ENCODE measurements at regions not wholly inside any gene's neighbourhood (a gene's known extent, or its start where the extent isn't known, plus 50 kb on each side); places are given as distances from the start of the nearest gene placed in this dataset.

DNA sequence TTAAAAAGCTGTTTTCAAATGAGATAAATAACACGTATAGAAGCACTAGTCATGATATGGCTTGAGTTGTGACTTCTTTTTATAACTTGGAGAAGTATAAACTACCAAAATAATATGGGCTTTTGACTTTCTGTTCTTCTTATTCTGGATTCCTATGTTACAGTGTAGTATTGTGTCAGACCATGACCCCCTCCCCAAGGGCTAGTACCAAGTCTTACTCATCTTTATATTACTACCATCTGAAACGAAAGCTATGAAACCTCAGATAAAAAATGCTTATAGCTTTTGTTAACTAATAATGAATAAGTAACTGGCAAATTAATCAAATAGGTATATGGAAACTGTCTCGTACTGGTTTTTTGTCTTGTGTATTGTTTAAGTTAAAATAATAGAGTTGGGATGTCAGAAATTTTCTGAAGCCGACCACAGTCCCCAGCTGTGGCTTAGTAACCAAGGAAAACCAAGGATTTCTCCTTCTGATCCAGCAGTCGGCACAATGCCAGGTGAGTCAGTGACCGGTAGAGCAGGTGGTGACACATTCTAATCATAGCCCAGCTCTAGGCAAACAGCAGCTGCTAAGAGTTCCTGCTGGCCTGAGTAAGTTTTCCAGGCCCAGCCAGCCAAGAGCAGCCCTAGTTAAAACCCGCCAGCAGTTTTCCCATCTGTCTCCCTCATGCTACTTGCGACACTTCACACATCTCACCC, 163.3 kb upstream of the PRDX4 start:
- Histone ChIP-seq H3K4me1 (no peaks in the 10 kb centered on the region), H3K36me3 (no peaks in the 10 kb centered on the region), H3K9ac (ENCODE audit: low read depth in 2 of 2, low read length in 2 of 2) (no peak overlapping the region), H3K27me3 (no peaks in the 10 kb centered on the region), H3K9me3 (no peaks in the 10 kb centered on the region), H3K4me3 (no peak overlapping the region), H3K27ac (no peak overlapping the region)
- peak; percentile 76 for DNase-seq
- TF ChIP-seq, protein P1, sequence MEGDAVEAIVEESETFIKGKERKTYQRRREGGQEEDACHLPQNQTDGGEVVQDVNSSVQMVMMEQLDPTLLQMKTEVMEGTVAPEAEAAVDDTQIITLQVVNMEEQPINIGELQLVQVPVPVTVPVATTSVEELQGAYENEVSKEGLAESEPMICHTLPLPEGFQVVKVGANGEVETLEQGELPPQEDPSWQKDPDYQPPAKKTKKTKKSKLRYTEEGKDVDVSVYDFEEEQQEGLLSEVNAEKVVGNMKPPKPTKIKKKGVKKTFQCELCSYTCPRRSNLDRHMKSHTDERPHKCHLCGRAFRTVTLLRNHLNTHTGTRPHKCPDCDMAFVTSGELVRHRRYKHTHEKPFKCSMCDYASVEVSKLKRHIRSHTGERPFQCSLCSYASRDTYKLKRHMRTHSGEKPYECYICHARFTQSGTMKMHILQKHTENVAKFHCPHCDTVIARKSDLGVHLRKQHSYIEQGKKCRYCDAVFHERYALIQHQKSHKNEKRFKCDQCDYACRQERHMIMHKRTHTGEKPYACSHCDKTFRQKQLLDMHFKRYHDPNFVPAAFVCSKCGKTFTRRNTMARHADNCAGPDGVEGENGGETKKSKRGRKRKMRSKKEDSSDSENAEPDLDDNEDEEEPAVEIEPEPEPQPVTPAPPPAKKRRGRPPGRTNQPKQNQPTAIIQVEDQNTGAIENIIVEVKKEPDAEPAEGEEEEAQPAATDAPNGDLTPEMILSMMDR (IDR thresholded peaks at IDR 0.05) = no peak
- intact Hi-C loops (cut with DNase I) = no loop called here

DNA sequence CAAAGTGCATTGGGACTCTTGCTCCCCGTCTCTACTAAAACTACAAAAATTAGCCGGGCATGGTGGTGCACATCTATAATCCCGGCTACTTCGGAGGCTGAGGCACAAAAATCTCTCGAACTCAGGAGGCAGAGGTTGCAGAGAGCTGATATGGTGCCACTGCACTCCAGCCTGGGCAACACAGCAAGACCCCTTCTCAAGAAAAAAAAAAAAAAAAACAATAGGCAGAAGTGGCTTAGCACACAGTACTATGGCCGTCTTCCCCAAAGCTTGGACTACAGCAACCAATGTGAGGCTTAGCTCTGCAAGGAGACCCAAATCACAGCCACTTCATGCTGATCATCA, 162.8 kb upstream of the PRDX4 start:
- no peaks in the 10 kb centered on the region for H3K36me3 ChIP-seq
- no peak overlapping the region for H3K4me3 ChIP-seq
- TF ChIP-seq, protein P1 (IDR thresholded peaks at IDR 0.05) = no peak
- no peak overlapping the region for H3K27ac ChIP-seq
- H3K27me3 ChIP-seq = no peaks in the 10 kb centered on the region
- no peak for DNase-seq
- intact Hi-C loops (cut with DNase I) = no loop called here
- no peak overlapping the region for H3K9ac ChIP-seq (ENCODE audit: low read depth in 2 of 2, low read length in 2 of 2)
- H3K4me1 ChIP-seq = no peaks in the 10 kb centered on the region
- H3K9me3 ChIP-seq = no peaks in the 10 kb centered on the region

DNA sequence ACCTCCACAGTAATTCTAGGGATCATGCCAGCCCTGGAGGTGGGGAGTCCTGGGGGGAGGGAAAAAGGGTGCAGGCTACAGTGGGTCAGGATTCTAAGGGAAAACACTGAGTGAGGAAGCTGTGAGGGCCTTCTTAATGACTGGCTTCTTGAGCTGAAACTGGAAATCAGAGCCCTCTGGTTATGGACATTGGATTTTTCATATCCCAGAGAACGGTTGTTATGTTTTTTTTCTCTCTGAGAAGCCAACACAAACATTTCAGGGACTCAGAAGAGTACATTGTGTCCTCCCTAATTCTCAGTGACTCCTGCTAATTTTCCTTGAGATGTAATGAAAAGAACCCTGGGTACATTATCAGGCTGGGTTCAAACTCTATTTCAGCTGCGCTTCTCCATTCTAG, 162.4 kb upstream of the PRDX4 start:
- no peaks in the 10 kb centered on the region for H3K4me1 ChIP-seq
- TF ChIP-seq, protein P1 (IDR thresholded peaks at IDR 0.05) = no peak
- no peak for DNase-seq
- no peaks in the 10 kb centered on the region for H3K27me3 ChIP-seq
- H3K9ac ChIP-seq (ENCODE audit: low read depth in 2 of 2, low read length in 2 of 2) = no peak overlapping the region
- no peaks in the 10 kb centered on the region for H3K36me3 ChIP-seq
- no peaks in the 10 kb centered on the region for H3K9me3 ChIP-seq
- H3K27ac ChIP-seq = no peak overlapping the region
- no peak overlapping the region for H3K4me3 ChIP-seq
- intact Hi-C loops (cut with DNase I) = no loop called here

DNA sequence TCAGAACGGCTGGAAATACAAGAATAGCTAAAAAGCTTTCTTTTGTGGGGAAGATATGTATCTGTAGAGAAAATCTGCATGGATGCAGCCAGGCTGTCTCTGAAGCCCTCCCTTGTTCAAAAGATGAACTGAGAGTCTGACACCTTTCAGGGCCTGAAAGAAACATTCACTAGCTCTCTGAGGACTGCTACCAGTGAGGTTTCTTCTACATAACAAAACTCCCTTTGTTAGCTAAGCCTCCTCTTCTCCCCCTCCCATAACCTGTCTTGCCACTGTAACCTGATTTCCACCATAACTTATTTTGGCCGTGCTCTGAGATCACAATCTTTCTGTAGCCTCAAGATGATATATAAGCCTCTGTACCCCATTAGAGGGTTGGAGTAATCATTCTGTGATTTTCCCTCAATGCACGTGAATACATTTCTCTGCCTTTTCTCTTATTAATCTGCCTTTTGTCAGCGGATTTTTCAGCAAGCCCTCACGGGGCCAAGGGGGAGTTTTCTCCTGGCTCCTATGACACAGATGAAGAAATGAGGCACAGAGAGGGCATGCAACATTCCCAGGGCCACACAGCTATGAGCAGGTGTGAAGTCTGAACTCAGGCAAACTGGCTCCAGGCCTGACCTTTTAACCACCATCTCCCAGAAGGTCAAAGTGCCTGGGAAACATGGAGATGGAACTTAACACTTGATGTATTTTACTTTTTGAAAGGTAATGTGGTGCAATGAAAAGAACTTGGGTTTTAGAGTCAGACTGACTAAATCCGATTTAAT, 161.6 kb upstream of the PRDX4 start:
- intact Hi-C loops (cut with DNase I) = no loop called here
- Histone ChIP-seq H3K27me3 (no peaks in the 10 kb centered on the region), H3K4me1 (no peaks in the 10 kb centered on the region), H3K4me3 (no peak overlapping the region), H3K9ac (ENCODE audit: low read depth in 2 of 2, low read length in 2 of 2) (no peak overlapping the region), H3K9me3 (no peaks in the 10 kb centered on the region), H3K27ac (no peak overlapping the region), H3K36me3 (no peaks in the 10 kb centered on the region)
- no peak for DNase-seq
- TF ChIP-seq, protein P1 (IDR thresholded peaks at IDR 0.05) = no peak

DNA sequence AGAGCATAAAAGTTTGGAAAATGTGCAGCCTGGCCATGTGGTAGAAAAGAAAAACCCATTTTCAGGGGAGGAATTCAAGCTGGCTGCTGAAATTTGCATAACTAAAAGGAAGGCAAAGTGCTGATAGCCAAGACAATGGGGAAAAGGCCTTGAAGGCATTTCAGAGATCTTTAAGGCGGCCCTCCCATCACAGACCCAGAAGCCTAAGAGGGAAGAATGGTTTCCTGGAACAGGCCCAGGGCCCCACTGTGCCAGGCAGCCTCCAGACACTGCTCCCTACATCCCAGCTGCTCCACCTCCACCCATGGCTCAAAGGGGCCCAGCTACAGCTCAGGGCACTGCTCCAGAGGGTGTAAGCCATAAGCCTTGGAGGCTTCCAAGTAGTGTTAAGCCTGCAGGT, 158.0 kb upstream of the PRDX4 start:
- TF ChIP-seq, protein P1 (IDR thresholded peaks at IDR 0.05) = no peak
- no peak overlapping the region for H3K4me3 ChIP-seq
- peaks cover 4% of the 10 kb centered on the region for H3K27me3 ChIP-seq

More for the DNA sequence above, 158.0 kb upstream of the PRDX4 start:
- Histone ChIP-seq H3K36me3 (no peaks in the 10 kb centered on the region), H3K9me3 (no peaks in the 10 kb centered on the region), H3K27ac (no peak overlapping the region), H3K4me1 (no peaks in the 10 kb centered on the region), H3K9ac (ENCODE audit: low read depth in 2 of 2, low read length in 2 of 2) (no peak overlapping the region)
- no peak for DNase-seq
- intact Hi-C loops (cut with DNase I) = no loop called here
